ENCODE measurements at regions not wholly inside any gene's neighbourhood (a gene's known extent, or its start where the extent isn't known, plus 50 kb on each side); places are given as distances from the start of the nearest gene placed in this dataset.
"Not testable (repeated sequence)": the region's sequence is repeated elsewhere in the genome, so short reads cannot be mapped to it uniquely, and the experiment has no call there.

DNA sequence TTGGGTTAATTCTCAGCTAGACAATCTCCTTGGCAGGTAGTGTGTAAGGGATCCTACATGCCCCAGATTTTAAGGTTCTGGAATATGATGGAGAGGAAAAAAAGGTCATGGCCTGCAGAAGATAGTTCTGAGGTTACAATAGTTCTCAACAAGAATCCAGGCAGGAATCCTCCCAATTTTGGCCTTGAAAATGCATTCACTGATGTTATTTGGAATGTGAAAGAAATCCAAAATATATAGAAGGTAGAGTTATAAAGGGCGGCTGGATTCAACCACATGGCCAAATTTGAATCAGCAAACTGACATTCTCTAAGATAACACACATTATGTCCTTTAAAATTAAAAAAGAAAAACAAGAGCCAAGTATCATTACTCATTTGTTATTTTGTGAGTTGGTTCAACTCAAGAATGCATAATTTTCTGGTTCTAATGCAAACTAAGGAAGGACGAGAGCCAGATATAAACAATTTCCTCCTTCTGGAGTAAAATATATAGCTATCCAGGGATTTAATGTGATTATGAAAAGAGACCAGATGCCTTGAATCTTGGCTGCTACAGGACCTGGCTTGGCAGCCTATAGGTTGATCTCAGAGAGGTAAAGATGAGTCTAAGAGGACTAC lies 177.0 kb upstream of the G2E3 start:
- DNase-seq = no peak

DNA sequence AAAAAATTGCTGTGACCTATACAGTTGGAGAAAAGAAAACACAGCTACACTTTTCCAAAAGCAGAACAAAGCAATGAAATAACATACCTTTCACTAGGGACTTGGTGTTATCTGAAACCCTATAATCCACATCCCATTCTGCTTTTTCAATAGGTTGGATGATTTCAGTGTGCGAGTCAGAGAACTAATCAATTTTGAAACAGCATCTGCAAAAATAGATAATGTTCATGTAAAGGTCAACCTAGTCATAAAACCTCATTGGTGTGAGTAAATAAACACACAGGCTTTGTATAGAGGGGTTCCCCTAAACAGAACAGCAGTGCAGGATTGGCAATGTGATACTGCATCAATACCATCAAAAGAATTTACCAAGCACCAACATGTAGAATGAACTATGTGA lies 173.0 kb upstream of the G2E3 start:
- peak; percentile 60 for DNase-seq

- DNase-seq = no peak
These were observed 171.1 kb upstream of the G2E3 start for GRCh38 chr14:30387871-30388270.

DNA sequence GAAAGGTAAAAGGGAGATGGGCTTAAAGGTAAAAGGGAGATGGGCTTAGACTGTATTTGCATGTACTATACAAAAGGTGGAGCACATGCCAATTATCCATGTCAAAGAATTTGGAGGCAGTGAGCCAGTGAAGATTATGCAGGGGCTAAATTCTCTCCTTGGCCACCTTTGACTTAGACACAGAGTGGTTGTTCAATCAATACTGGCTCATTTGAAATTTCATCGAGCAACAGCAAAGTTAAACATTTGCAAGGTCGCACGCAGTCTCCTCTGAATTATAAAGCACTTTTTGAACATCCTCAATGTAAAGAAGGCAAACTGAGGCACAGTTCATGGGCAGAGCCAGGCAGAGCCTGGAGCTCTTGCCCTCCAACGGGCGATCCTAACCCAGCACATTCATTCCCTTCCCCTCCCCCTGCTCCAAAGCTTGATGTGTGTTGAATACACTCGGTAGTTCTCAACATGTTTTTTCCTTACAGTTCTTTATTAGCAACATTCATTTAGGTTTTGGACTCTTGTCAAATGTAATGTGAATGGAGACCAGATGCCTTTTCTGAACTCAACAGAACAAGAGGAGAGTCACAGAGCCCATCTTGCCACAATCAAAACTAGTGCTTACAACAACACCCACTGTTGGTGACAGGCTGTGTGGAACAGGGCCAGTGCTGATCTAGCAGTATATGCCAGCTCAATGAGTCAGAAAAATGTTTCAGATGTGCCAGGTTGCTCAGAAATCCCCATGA lies 169.7 kb upstream of the G2E3 start:
- no peak for DNase-seq

- DNase-seq = no peak
These were observed 169.0 kb upstream of the G2E3 start for GRCh38 chr14:30389877-30390385.

DNA sequence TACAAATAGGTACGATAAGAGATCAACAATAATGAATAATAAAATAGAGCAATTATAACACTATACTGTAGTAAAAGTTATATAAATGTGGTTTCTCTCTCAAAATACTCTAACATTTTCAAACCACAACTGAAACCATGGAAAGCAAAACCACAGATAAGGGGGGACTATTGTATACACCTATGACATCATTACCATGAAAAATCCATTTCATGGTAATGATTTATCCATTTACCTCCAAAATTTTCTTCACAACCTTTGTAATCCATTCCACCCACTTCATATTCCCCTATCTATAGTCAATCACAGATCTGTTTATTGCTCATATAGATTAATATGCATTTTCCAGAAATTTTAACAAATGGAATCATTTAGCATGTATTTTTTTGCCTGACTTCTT lies 163.9 kb upstream of the G2E3 start:
- DNase-seq = no peak

DNA sequence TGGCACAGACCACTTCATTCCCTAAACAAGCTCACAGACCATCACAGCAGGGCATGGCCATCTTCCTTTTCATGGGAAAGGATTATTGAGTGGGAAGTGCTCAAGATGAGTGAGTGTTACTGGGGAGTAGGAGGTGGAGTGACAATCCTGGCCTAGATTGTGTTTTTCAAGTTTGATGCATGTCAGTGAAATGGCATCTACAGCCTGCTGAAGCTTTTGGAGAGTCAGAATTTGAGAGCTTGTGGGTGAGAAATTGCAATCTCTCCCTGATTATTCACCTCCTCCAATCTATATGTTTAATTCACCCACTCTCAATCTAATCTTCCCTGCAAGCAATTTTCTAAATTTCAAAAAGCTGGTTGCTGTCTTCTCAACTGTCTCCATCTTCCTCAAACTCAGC lies 156.1 kb upstream of the G2E3 start:
- no peak for DNase-seq

DNA sequence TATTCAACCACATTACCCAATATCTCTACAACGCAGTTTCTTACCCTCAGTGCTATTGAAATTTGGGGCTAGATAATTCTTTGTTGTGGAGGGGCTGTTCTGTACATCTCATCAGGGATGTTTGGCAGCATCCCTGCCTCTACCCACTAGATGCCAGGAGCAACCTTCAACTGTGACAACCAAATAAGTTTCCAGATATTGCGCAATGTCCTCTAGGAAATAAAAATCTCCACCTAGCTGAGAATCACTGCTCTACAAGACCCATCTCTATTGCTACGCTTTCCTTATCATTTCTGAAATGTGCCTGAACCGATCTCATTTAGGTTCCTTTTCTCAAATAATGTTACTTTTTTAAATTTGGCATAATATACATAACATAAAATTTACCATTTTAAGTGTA lies 155.2 kb upstream of the G2E3 start:
- no peak for DNase-seq

GRCh38 chr14:30409508-30410015 lies 149.4 kb upstream of the G2E3 start:
- DNase-seq = not testable (repeated sequence)

DNA sequence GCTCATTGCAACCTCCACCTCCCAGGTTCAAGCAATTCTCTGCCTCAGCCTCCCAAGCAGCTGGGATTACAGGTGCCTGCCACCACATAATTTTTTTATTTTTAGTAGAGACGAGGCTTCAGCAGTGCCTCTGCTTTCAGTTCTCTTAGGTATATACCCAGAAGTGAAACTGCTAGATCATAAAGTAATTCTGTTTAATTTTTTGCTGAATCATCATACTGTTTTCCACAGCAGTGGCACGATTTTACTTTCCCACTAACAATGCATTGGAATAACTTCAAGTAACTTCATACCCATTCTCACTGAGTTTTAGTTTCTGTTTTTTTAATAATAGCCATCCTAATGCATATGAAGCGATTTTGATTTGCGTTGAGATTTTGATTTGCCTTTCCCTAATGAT lies 148.0 kb upstream of the G2E3 start:
- DNase-seq = no peak

GRCh38 chr14:30413184-30413583 lies 145.8 kb upstream of the G2E3 start:
- not testable (repeated sequence) for DNase-seq

GRCh38 chr14:30417121-30417520 lies 141.8 kb upstream of the G2E3 start:
- no peak for DNase-seq

DNA sequence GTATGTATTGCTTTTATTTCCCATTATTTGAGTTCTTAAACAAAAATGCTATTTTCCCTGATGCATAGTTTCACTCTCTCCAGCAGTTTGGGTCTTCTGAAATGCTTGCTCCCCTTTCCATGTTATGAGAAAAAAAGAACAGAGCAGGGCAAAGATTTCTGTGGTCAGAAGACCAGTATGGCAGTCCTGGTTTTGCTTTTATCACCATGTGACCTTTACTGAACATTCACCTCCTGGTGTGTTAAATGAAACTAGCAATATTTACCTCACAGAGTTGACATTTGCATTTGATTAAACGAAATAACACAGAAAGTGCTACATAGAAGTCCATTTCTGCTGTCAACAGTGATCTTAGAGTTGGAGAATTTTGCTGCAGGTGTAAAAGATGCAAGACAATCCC lies 141.0 kb upstream of the G2E3 start:
- DNase-seq = no peak

DNA sequence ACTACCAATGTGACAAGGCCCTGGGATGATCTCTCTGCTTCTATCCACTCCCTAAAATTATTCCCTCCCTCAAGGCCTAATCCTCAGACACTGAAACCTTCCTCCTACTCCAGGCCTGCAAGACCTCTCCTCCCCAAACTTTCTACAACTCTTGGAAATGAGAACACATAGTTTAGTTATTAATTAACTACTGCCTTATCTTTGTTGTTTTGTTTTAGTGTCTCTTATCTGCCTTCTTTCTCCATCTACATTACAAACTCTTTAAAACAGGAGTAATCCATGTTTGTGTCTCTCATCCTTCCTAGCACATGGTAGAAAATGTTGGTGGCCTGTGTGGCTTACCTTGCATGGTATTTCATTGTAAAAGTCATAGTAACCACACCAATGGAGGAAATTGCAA lies 139.9 kb upstream of the G2E3 start:
- DNase-seq = no peak

DNA sequence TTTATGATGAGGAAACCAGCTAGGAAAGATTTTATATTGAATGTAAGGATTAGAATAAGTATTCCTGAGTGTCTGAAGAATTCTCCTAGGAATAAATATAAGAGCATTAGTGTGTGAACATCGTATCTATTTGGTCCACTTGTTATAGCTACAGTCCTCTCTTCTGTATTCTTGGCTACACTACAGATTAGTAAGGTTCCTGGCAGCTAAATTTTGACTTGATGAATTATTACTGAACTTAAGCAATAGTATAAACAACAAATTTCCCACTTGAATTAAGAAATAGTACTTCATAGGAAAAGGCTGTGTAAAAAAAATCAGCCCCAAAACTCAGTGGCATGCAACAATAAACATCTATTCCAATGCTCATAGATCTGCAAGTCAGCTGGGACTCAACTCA lies 138.4 kb upstream of the G2E3 start:
- DNase-seq = no peak

DNA sequence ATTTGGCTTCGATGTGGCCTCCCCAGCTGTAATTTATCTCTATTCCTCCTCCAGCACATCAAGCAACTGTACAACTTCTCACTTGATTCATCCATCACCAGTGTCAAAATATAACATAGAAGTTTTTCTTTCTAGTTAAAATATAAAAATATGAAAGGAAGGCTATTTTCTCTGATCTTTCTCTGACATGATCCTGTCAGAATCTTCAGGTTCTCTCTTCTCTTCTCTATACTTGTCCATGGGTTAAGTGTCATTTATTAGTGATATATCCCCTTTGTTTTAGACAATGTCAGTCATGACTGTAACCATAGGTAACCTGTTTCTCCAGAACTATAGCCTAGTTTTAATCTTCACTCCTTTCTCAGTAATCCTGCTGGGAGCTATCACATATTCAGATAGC lies 132.5 kb upstream of the G2E3 start:
- DNase-seq = no peak

GRCh38 chr14:30427401-30427800 lies 131.6 kb upstream of the G2E3 start:
- DNase-seq = no peak

DNA sequence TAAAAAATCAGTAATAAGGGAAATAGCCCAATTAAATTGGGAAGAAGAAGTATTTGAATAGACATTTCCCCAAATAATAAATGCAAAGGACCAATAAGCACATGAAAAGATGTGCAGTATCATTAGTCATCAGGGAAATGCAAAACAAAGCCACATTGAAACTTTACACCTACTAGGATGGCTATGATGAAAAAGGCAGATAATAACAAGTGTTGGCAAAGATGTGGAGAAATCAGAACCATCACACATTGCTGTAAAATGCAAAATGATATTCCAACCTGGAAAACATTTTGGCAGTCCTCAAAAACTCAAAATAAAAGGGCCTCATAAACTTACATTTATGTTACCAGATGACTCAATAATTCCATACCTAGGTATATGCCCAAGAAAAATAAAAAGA lies 131.1 kb upstream of the G2E3 start:
- DNase-seq = no peak

DNA sequence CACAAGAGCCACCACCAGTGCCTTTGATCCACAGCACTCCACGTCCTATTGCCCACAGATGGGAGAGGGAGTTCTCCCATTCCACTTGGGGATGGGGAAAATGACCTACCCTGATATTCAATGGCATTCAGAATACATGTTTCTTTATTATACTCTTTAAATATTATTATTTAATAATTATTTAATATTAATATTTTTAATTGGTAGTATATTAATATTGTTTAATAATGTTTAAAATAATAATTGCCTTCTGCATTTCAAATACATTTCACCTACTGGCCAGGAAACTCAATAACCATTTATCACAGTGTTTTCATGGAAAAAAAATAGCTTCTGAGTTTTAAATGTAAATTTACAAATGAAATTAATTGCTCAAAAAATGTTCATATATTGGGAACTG lies 127.4 kb upstream of the G2E3 start:
- no peak for DNase-seq

DNA sequence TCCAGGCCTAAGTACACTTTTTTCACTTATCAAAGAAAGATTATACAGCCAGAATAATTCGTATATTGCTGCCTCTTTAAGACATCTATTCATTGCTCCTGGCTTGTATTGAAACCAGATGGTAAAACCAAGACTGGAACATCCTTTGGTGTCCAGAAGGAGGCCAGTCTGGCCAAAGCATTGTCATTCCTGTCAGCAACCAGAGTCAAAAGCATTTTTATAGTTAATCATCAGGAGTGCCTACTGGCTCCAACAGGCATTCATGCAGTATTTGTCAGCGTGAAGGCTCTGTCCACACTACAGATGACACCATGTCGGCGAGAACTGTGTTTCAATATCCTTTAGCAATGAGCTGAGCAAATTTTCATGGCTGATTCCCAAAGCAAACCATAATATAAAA lies 118.0 kb upstream of the G2E3 start:
- DNase-seq = peak; percentile 19

DNA sequence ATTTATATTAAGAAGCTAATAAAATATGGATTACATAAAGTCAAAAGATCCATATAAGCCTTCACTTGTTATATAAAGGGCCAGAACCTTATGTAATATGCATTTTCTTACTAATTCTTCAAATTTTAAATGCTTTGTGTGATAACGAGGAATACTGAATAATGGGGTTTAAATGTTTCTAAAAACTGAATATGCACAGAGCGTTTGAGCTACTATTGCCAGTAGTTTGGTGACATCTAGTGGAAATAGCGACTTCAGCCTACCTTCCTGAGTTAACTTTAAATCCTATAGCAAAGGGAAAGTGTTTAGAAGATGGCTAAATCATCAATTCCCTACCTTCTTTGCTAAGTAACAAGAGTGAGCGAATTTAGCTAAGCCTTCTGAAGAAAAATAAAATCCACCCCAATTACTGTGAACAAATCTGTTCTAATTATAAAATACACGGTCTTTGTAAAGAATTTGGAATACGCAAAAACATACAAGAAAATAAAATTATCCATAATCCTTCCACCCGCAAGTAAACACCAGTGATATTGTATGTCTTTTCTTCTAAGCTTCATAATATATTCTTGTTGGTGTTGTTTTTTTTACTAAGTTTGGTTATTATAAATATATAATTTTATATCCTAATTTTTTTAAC lies 115.5 kb upstream of the G2E3 start:
- peak; percentile 53 for DNase-seq

DNA sequence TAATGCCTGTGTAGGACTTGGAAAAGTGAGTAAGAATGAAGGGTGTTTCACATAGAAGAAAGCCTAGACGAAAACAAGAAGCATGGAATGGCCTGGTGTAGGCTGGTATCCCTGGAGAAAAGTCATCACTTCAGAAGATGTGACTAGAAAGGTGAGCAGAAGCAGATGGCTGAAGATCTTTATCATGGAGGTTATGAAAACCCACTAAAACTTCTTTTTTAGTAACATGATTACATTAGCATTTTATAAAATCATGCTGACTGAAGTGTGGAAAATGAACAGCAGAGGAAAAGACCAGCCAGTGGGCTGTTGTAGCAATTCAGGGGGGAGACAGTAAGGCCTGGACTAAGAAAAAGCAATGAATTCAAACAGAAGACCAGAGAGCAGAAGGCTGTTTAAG lies 114.5 kb upstream of the G2E3 start:
- DNase-seq = no peak

GRCh38 chr14:30445011-30445793 lies 113.8 kb upstream of the G2E3 start:
- no peak for DNase-seq

Measured in NCI-H2227 treated with DMSO at 0.1 percent for 48 hours (cell line).